HG02678 (cell line): ENCODE measurements at regions not wholly inside any gene's neighbourhood (a gene's known extent, or its start where the extent isn't known, plus 50 kb on each side); places are given as distances from the start of the nearest gene placed in this dataset.

Experiments
- ATAC-seq: cut with Tn5 transposase; IDR thresholded peaks from one replicate; pipeline ENCODE4 v1.9.1; 2021; ENCODE audit warnings: mild to moderate bottlenecking, moderate library complexity; ENCODE audit not compliant: unreplicated experiment

- no peak for ATAC-seq
Measured at GRCh38 chr12:115606040-115606439, 671.5 kb downstream of the MED13L start.

- ATAC-seq = no peak
Measured at GRCh38 chr12:115598871-115599811, 678.4 kb downstream of the MED13L start.

GRCh38 chr12:115597157-115597712, 680.3 kb downstream of the MED13L start:
- no peak for ATAC-seq

GRCh38 chr12:115588131-115588530, 689.4 kb downstream of the MED13L start:
- no peak for ATAC-seq

GRCh38 chr12:115584156-115584555, 693.3 kb downstream of the MED13L start:
- ATAC-seq = no peak

GRCh38 chr12:115583591-115583990, 693.9 kb downstream of the MED13L start:
- no peak for ATAC-seq

- no peak for ATAC-seq
Measured at GRCh38 chr12:115577401-115577800, 700.1 kb downstream of the MED13L start.

- no peak for ATAC-seq
Measured at GRCh38 chr12:115574826-115575225, 702.7 kb downstream of the MED13L start.

GRCh38 chr12:115572440-115572839, 705.1 kb downstream of the MED13L start:
- ATAC-seq = peak; percentile 74

GRCh38 chr12:115571446-115571845, 706.0 kb downstream of the MED13L start:
- no peak for ATAC-seq

- ATAC-seq = no peak
Measured at GRCh38 chr12:115571027-115571426, 706.5 kb downstream of the MED13L start.

GRCh38 chr12:115570069-115570777, 707.3 kb downstream of the MED13L start:
- ATAC-seq = no peak

GRCh38 chr12:115569345-115570068, 708.0 kb downstream of the MED13L start:
- ATAC-seq = no peak

GRCh38 chr12:115558281-115558680, 719.2 kb downstream of the MED13L start:
- no peak for ATAC-seq

GRCh38 chr12:115553622-115554021, 723.9 kb downstream of the MED13L start:
- no peak for ATAC-seq

GRCh38 chr12:115543269-115543668, 734.2 kb downstream of the MED13L start:
- ATAC-seq = no peak

GRCh38 chr12:115542656-115543055, 734.8 kb downstream of the MED13L start:
- ATAC-seq = no peak

GRCh38 chr12:115541891-115542421, 735.5 kb downstream of the MED13L start:
- no peak for ATAC-seq

- ATAC-seq = no peak
Measured at GRCh38 chr12:115528466-115528865, 749.0 kb downstream of the MED13L start.

- ATAC-seq = no peak
Measured at GRCh38 chr12:115521771-115522409, 755.6 kb downstream of the MED13L start.
